ENCODE measurements at regions not wholly inside any gene's neighbourhood (a gene's known extent, or its start where the extent isn't known, plus 50 kb on each side); places are given as distances from the start of the nearest gene placed in this dataset.

DNA sequence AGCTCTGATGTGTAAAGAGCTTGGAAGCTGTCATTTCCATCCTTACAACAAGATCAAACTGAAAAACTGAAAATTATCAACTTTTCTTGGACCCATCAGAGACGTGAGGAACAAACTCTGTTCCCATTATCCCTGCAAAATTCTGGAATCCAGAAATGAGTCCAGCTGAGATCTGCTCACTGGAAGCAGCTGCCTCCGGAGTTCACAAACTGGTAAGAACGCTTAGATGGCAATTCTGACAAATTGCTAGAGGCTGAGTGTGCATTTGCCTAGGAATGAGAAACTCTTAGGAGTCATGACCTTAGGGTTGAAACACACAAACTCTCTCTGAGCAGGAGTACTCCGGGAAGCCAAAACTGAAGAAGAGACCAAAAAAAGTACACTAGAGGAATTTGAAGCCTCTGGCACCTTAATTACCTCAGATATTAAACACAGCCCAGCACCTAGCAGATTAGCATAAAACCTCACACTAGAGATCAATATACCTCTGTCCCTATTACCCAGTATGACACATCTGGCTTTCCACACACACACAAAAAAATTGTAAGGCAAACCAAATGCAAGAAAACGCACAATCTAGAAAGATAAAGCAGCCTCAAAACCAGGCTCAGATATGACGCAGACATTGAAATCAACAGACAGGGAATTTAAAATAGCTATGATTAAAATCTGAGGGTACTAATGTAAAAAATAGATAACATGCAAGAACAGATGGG, 233.5 kb upstream of the SGK1 start:
- no peak for TF ChIP-seq POLR2A (IDR thresholded peaks at IDR 0.05)
- TF ChIP-seq, protein P1, sequence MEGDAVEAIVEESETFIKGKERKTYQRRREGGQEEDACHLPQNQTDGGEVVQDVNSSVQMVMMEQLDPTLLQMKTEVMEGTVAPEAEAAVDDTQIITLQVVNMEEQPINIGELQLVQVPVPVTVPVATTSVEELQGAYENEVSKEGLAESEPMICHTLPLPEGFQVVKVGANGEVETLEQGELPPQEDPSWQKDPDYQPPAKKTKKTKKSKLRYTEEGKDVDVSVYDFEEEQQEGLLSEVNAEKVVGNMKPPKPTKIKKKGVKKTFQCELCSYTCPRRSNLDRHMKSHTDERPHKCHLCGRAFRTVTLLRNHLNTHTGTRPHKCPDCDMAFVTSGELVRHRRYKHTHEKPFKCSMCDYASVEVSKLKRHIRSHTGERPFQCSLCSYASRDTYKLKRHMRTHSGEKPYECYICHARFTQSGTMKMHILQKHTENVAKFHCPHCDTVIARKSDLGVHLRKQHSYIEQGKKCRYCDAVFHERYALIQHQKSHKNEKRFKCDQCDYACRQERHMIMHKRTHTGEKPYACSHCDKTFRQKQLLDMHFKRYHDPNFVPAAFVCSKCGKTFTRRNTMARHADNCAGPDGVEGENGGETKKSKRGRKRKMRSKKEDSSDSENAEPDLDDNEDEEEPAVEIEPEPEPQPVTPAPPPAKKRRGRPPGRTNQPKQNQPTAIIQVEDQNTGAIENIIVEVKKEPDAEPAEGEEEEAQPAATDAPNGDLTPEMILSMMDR (IDR thresholded peaks at IDR 0.05), result no peak
